Trophoblast cell (in vitro differentiated cells and primary cell): ENCODE measurements at regions not wholly inside any gene's neighbourhood (a gene's known extent, or its start where the extent isn't known, plus 50 kb on each side); places are given as distances from the start of the nearest gene placed in this dataset.

Experiments
- DNase-seq, 2 donors: peaks; one replicate each; pipeline ENCODE4 v3.0.0-alpha.2; 2016
- H2AFZ ChIP-seq: 2 replicates; pipeline ENCODE4 v1.6.1; 2013; ENCODE audit warnings: low read length, moderate library complexity, mild to moderate bottlenecking; ENCODE audit not compliant: insufficient read depth, poor library complexity
- H2AK5ac ChIP-seq: 2 replicates; pipeline ENCODE4 v1.6.1; 2013; ENCODE audit warnings: mild to moderate bottlenecking, low read length
- H2BK120ac ChIP-seq: 2 replicates; pipeline ENCODE4 v1.6.1; 2013; ENCODE audit warnings: low read length, mild to moderate bottlenecking, moderate library complexity; ENCODE audit not compliant: insufficient read depth, poor library complexity
- H2BK12ac ChIP-seq: 2 replicates; pipeline ENCODE4 v1.6.1; 2013; ENCODE audit warnings: mild to moderate bottlenecking, low read length, moderate library complexity
- H2BK5ac ChIP-seq: 2 replicates; pipeline ENCODE4 v1.6.1; 2013; ENCODE audit warnings: low read length, low read depth, moderate library complexity, mild to moderate bottlenecking; ENCODE audit not compliant: poor library complexity
- H3K14ac ChIP-seq: 2 replicates; pipeline ENCODE4 v1.6.1; 2013; ENCODE audit warnings: mild to moderate bottlenecking, low read length
- H3K18ac ChIP-seq: 2 replicates; pipeline ENCODE4 v1.6.1; 2013; ENCODE audit warnings: mild to moderate bottlenecking, low read length
- H3K23ac ChIP-seq: 2 replicates; pipeline ENCODE4 v1.6.1; 2013; ENCODE audit warnings: low read length
- H3K27ac ChIP-seq: 2 replicates; pipeline ENCODE4 v1.5.1; 2013; ENCODE audit warnings: low read depth, mild to moderate bottlenecking, inconsistent platforms, low read length, moderate library complexity
- H3K27me3 ChIP-seq: 2 replicates; pipeline ENCODE4 v1.6.1; 2013; ENCODE audit warnings: inconsistent platforms, mild to moderate bottlenecking, low read length, moderate library complexity; ENCODE audit not compliant: insufficient read depth
- H3K36me3 ChIP-seq, 2 experiments: 1 replicate in 1 of 2; 2 replicates in 1 of 2; pipeline ENCODE4 v1.6.1; 2013; ENCODE audit warnings: low read length in 2 of 2, mild to moderate bottlenecking in 2 of 2, moderate library complexity in 1 of 2; ENCODE audit not compliant: insufficient read depth in 2 of 2, control insufficient read depth in 1 of 2
- H3K4ac ChIP-seq: 2 replicates; pipeline ENCODE4 v1.6.1; 2013; ENCODE audit warnings: low read depth, mild to moderate bottlenecking, low read length, moderate library complexity
- H3K4me1 ChIP-seq, 2 experiments: 1 replicate in 1 of 2; 2 replicates in 1 of 2; pipeline ENCODE4 v1.6.1; 2013; ENCODE audit warnings: low read length in 2 of 2, mild to moderate bottlenecking in 2 of 2, moderate library complexity in 1 of 2; ENCODE audit not compliant: insufficient read depth in 2 of 2, control insufficient read depth in 1 of 2
- H3K4me2 ChIP-seq: 2 replicates; pipeline ENCODE4 v1.6.1; 2013; ENCODE audit warnings: inconsistent platforms, mild to moderate bottlenecking, low read length, moderate library complexity
- H3K4me3 ChIP-seq: 2 replicates; pipeline ENCODE4 v1.5.1; 2013; ENCODE audit warnings: mild to moderate bottlenecking, low read depth, low read length, inconsistent platforms
- H3K79me1 ChIP-seq: one replicate; pipeline ENCODE4 v1.6.1; 2013; ENCODE audit warnings: low read length
- H3K79me2 ChIP-seq: 2 replicates; pipeline ENCODE4 v1.6.1; 2013; ENCODE audit warnings: low read length, mild to moderate bottlenecking; ENCODE audit not compliant: control insufficient read depth, insufficient read depth, poor library complexity
- H3K9ac ChIP-seq: 2 replicates; pipeline ENCODE4 v1.6.1; 2013; ENCODE audit warnings: mild to moderate bottlenecking, low read length
- H3K9me3 ChIP-seq: 2 replicates; pipeline ENCODE4 v1.6.1; 2013; ENCODE audit warnings: low read depth, mild to moderate bottlenecking, control low read depth, inconsistent platforms, low read length; ENCODE audit not compliant: insufficient read depth
- H4K12ac ChIP-seq: 2 replicates; pipeline ENCODE4 v1.6.1; 2013; ENCODE audit warnings: low read depth, mild to moderate bottlenecking, low read length, moderate library complexity
- H4K8ac ChIP-seq: 2 replicates; pipeline ENCODE4 v1.6.1; 2013; ENCODE audit warnings: low read depth, mild to moderate bottlenecking, low read length, moderate library complexity
- H4K91ac ChIP-seq: one replicate; pipeline ENCODE4 v1.6.1; 2013; ENCODE audit warnings: low read depth, mild to moderate bottlenecking, low read length, moderate library complexity
- WGBS: extraction: QIAGEN DNeasy Blood & Tissue Kit; methylation state at CpG from one replicate; pipeline ENCODE4 v1.1.7; 2013; ENCODE audit warnings: missing lambda C conversion rate; ENCODE audit not compliant: insufficient read length, insufficient coverage; ENCODE audit errors: extremely low coverage; 5-methylcytosine and 5-hydroxymethylcytosine counted together

DNA sequence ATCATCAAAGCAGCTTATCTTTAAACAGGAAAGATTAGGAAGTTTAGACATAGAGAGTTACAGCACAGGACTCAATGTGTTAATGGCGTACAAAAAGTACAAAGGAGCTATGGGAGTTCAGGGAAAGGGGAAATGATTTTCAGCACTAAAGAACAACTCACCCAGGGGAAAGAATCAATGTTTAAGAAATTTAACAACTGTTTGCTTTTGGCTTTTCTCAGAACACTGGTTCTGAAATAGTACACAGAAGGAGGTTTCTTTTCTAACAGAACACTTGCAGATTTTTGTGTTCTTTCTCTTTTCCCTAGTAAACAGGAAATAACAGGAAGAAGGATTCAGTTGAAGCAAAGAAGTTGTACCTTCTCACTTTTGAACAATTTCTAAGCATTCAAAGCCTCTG is 71.3 kb upstream of the GHR start:
- H2AK5ac ChIP-seq = no peak overlapping the region
- no peaks in the 10 kb centered on the region for H3K27me3 ChIP-seq

GRCh38 chr5:42360056-42360455 is 63.2 kb upstream of the GHR start:
- Histone ChIP-seq H3K4me1 (no peaks in the 10 kb centered on the region), H3K27ac (no peak overlapping the region), H3K4me3 (no peak overlapping the region), H3K79me2 (no peaks in the 10 kb centered on the region), H2AFZ (no peak overlapping the region), H2BK5ac (no peak overlapping the region), H4K8ac (no peak overlapping the region), H3K9me3 (no peaks in the 10 kb centered on the region), H3K4me2 (no peak overlapping the region), H4K12ac (no peak overlapping the region), H3K9ac (no peak overlapping the region), H2BK120ac (no peak overlapping the region), H3K27me3 (no peaks in the 10 kb centered on the region), H3K23ac (no peak overlapping the region), H3K36me3 (no peaks in the 10 kb centered on the region), H3K4ac (no peak overlapping the region), H2BK12ac (no peak overlapping the region), H3K14ac (no peak overlapping the region), H2AK5ac (no peak overlapping the region), H4K91ac (no peak overlapping the region), H3K79me1 (no peaks in the 10 kb centered on the region), H3K18ac (no peak overlapping the region)
- DNase-seq = no peak
- no CpG with 5 or more reads among the region's 2 CpGs for WGBS

More for the DNA sequence above, 71.3 kb upstream of the GHR start:
- Histone ChIP-seq H3K23ac (no peak overlapping the region), H4K91ac (no peak overlapping the region), H3K14ac (no peak overlapping the region), H4K8ac (no peak overlapping the region), H2BK12ac (no peak overlapping the region), H3K18ac (no peak overlapping the region), H3K9ac (no peak overlapping the region), H3K27ac (no peak overlapping the region), H3K36me3 (no peaks in the 10 kb centered on the region), H3K4me3 (no peak overlapping the region), H3K9me3 (peaks cover 10% of the 10 kb centered on the region), H3K4me2 (no peak overlapping the region), H2AFZ (no peak overlapping the region), H2BK5ac (no peak overlapping the region), H3K79me2 (no peaks in the 10 kb centered on the region), H3K4ac (no peak overlapping the region), H4K12ac (no peak overlapping the region), H3K79me1 (no peaks in the 10 kb centered on the region), H2BK120ac (no peak overlapping the region), H3K4me1 (no peaks in the 10 kb centered on the region)
- no peak for DNase-seq
- WGBS = no CpG with 5 or more reads among the region's 1 CpG

- Histone ChIP-seq H3K36me3 (no peaks in the 10 kb centered on the region), H4K12ac (no peak overlapping the region), H3K9me3 (no peaks in the 10 kb centered on the region), H2BK5ac (no peak overlapping the region), H3K18ac (no peak overlapping the region), H3K4ac (no peak overlapping the region), H3K27ac (no peak overlapping the region), H3K79me2 (no peaks in the 10 kb centered on the region), H3K9ac (no peak overlapping the region), H2BK120ac (no peak overlapping the region), H3K79me1 (no peaks in the 10 kb centered on the region), H3K4me2 (no peak overlapping the region), H3K27me3 (no peaks in the 10 kb centered on the region), H2AK5ac (no peak overlapping the region), H3K23ac (no peak overlapping the region), H3K4me1 (no peaks in the 10 kb centered on the region), H4K8ac (no peak overlapping the region), H4K91ac (no peak overlapping the region), H2AFZ (no peak overlapping the region), H2BK12ac (no peak overlapping the region), H3K14ac (no peak overlapping the region), H3K4me3 (no peak overlapping the region)
- no peak for DNase-seq
- WGBS = no CpG with 5 or more reads among the region's 3 CpGs
These were observed 62.5 kb upstream of the GHR start for GRCh38 chr5:42360616-42361314.

DNA sequence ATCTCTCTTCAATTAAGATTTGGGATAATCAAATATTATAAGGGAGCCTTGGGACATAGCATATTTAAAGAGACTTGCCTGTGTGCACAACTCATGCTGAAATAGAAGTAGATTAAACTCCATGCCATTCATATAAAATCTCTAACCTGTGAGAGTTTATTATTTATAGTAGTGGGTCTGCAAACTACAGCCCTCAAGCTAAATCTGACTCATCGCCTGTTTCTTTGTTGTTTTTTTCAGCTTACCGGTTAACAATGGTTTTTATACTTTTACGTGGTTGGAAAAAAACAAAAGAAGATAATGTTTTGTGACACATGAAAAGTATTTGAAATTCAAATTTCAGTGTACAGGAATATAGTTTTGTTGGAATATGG is 61.9 kb upstream of the GHR start:
- H3K4me3 ChIP-seq = no peak overlapping the region
- no CpG with 5 or more reads among the region's 3 CpGs for WGBS
- no peak overlapping the region for H4K91ac ChIP-seq
- H3K4me2 ChIP-seq = no peak overlapping the region
- no peak overlapping the region for H3K9ac ChIP-seq
- H3K4me1 ChIP-seq = no peaks in the 10 kb centered on the region
- H2AK5ac ChIP-seq = no peak overlapping the region
- no peaks in the 10 kb centered on the region for H3K36me3 ChIP-seq
- H3K14ac ChIP-seq = no peak overlapping the region
- no peak overlapping the region for H3K23ac ChIP-seq
- no peaks in the 10 kb centered on the region for H3K79me2 ChIP-seq
- H2BK5ac ChIP-seq = no peak overlapping the region
- H3K4ac ChIP-seq = no peak overlapping the region
- DNase-seq = no peak
- no peak overlapping the region for H3K18ac ChIP-seq
- no peak overlapping the region for H4K8ac ChIP-seq
- H2BK120ac ChIP-seq = no peak overlapping the region
- no peak overlapping the region for H3K27ac ChIP-seq
- no peak overlapping the region for H2BK12ac ChIP-seq
- H2AFZ ChIP-seq = no peak overlapping the region
- H4K12ac ChIP-seq = no peak overlapping the region
- no peaks in the 10 kb centered on the region for H3K79me1 ChIP-seq
- H3K9me3 ChIP-seq = no peaks in the 10 kb centered on the region
- H3K27me3 ChIP-seq = no peaks in the 10 kb centered on the region
